Trophoblast cell (in vitro differentiated cells and primary cell): ENCODE measurements at regions not wholly inside any gene's neighbourhood (a gene's known extent, or its start where the extent isn't known, plus 50 kb on each side); places are given as distances from the start of the nearest gene placed in this dataset.

Source experiments
- DNase-seq, 2 donors: peaks; one replicate each; pipeline ENCODE4 v3.0.0-alpha.2; 2016
- H2AFZ ChIP-seq: 2 replicates; pipeline ENCODE4 v1.6.1; 2013; ENCODE audit warnings: low read length, moderate library complexity, mild to moderate bottlenecking; ENCODE audit not compliant: insufficient read depth, poor library complexity
- H2AK5ac ChIP-seq: 2 replicates; pipeline ENCODE4 v1.6.1; 2013; ENCODE audit warnings: mild to moderate bottlenecking, low read length
- H2BK120ac ChIP-seq: 2 replicates; pipeline ENCODE4 v1.6.1; 2013; ENCODE audit warnings: low read length, mild to moderate bottlenecking, moderate library complexity; ENCODE audit not compliant: insufficient read depth, poor library complexity
- H2BK12ac ChIP-seq: 2 replicates; pipeline ENCODE4 v1.6.1; 2013; ENCODE audit warnings: mild to moderate bottlenecking, low read length, moderate library complexity
- H2BK5ac ChIP-seq: 2 replicates; pipeline ENCODE4 v1.6.1; 2013; ENCODE audit warnings: low read length, low read depth, moderate library complexity, mild to moderate bottlenecking; ENCODE audit not compliant: poor library complexity
- H3K14ac ChIP-seq: 2 replicates; pipeline ENCODE4 v1.6.1; 2013; ENCODE audit warnings: mild to moderate bottlenecking, low read length
- H3K18ac ChIP-seq: 2 replicates; pipeline ENCODE4 v1.6.1; 2013; ENCODE audit warnings: mild to moderate bottlenecking, low read length
- H3K23ac ChIP-seq: 2 replicates; pipeline ENCODE4 v1.6.1; 2013; ENCODE audit warnings: low read length
- H3K27ac ChIP-seq: 2 replicates; pipeline ENCODE4 v1.5.1; 2013; ENCODE audit warnings: low read depth, mild to moderate bottlenecking, inconsistent platforms, low read length, moderate library complexity
- H3K27me3 ChIP-seq: 2 replicates; pipeline ENCODE4 v1.6.1; 2013; ENCODE audit warnings: inconsistent platforms, mild to moderate bottlenecking, low read length, moderate library complexity; ENCODE audit not compliant: insufficient read depth
- H3K36me3 ChIP-seq, 2 experiments: 1 replicate in 1 of 2; 2 replicates in 1 of 2; pipeline ENCODE4 v1.6.1; 2013; ENCODE audit warnings: low read length in 2 of 2, mild to moderate bottlenecking in 2 of 2, moderate library complexity in 1 of 2; ENCODE audit not compliant: insufficient read depth in 2 of 2, control insufficient read depth in 1 of 2
- H3K4ac ChIP-seq: 2 replicates; pipeline ENCODE4 v1.6.1; 2013; ENCODE audit warnings: low read depth, mild to moderate bottlenecking, low read length, moderate library complexity
- H3K4me1 ChIP-seq, 2 experiments: 1 replicate in 1 of 2; 2 replicates in 1 of 2; pipeline ENCODE4 v1.6.1; 2013; ENCODE audit warnings: low read length in 2 of 2, mild to moderate bottlenecking in 2 of 2, moderate library complexity in 1 of 2; ENCODE audit not compliant: insufficient read depth in 2 of 2, control insufficient read depth in 1 of 2
- H3K4me2 ChIP-seq: 2 replicates; pipeline ENCODE4 v1.6.1; 2013; ENCODE audit warnings: inconsistent platforms, mild to moderate bottlenecking, low read length, moderate library complexity
- H3K4me3 ChIP-seq: 2 replicates; pipeline ENCODE4 v1.5.1; 2013; ENCODE audit warnings: mild to moderate bottlenecking, low read depth, low read length, inconsistent platforms
- H3K79me1 ChIP-seq: one replicate; pipeline ENCODE4 v1.6.1; 2013; ENCODE audit warnings: low read length
- H3K79me2 ChIP-seq: 2 replicates; pipeline ENCODE4 v1.6.1; 2013; ENCODE audit warnings: low read length, mild to moderate bottlenecking; ENCODE audit not compliant: control insufficient read depth, insufficient read depth, poor library complexity
- H3K9ac ChIP-seq: 2 replicates; pipeline ENCODE4 v1.6.1; 2013; ENCODE audit warnings: mild to moderate bottlenecking, low read length
- H3K9me3 ChIP-seq: 2 replicates; pipeline ENCODE4 v1.6.1; 2013; ENCODE audit warnings: low read depth, mild to moderate bottlenecking, control low read depth, inconsistent platforms, low read length; ENCODE audit not compliant: insufficient read depth
- H4K12ac ChIP-seq: 2 replicates; pipeline ENCODE4 v1.6.1; 2013; ENCODE audit warnings: low read depth, mild to moderate bottlenecking, low read length, moderate library complexity
- H4K8ac ChIP-seq: 2 replicates; pipeline ENCODE4 v1.6.1; 2013; ENCODE audit warnings: low read depth, mild to moderate bottlenecking, low read length, moderate library complexity
- H4K91ac ChIP-seq: one replicate; pipeline ENCODE4 v1.6.1; 2013; ENCODE audit warnings: low read depth, mild to moderate bottlenecking, low read length, moderate library complexity
- WGBS: extraction: QIAGEN DNeasy Blood & Tissue Kit; methylation state at CpG from one replicate; pipeline ENCODE4 v1.1.7; 2013; ENCODE audit warnings: missing lambda C conversion rate; ENCODE audit not compliant: insufficient read length, insufficient coverage; ENCODE audit errors: extremely low coverage; 5-methylcytosine and 5-hydroxymethylcytosine counted together

DNA sequence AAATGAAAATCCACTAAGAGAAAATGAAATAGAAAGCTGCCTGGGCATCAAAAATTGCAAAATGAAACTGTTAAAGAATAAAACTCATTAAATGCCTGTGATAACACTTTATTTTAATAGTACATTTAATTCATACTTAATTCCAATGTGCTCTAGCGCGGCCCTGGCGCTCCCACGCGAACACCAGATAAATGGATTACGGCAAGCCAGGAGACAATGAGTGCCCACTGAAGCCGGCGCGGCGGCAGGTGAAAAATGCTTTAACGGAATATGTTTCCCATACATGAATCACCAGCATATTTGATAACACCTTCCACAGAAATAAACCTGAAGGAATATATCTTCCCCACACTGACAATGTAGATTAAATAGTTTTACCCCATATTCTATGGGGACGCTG lies 245.5 kb downstream of the RBFOX3 start:
- H3K9me3 ChIP-seq, result peaks cover 2% of the 10 kb centered on the region
- no peak overlapping the region for H3K9ac ChIP-seq
- H3K4me1 ChIP-seq, result no peaks in the 10 kb centered on the region
- no peaks in the 10 kb centered on the region for H3K79me2 ChIP-seq
- no peaks in the 10 kb centered on the region for H3K79me1 ChIP-seq
- H4K91ac ChIP-seq, result no peak overlapping the region
- H3K4ac ChIP-seq, result no peak overlapping the region
- H3K18ac ChIP-seq, result no peak overlapping the region
- no peak overlapping the region for H3K14ac ChIP-seq
- H3K36me3 ChIP-seq, result no peaks in the 10 kb centered on the region
- H4K8ac ChIP-seq, result no peak overlapping the region
- no peak overlapping the region for H3K4me2 ChIP-seq
- H3K4me3 ChIP-seq, result no peak overlapping the region
- no peak overlapping the region for H4K12ac ChIP-seq
- no peak overlapping the region for H2BK120ac ChIP-seq
- no peak for DNase-seq
- no peak overlapping the region for H3K27ac ChIP-seq
- H2BK12ac ChIP-seq, result no peak overlapping the region
- no peak overlapping the region for H3K23ac ChIP-seq
- no peaks in the 10 kb centered on the region for H3K27me3 ChIP-seq
- no peak overlapping the region for H2AFZ ChIP-seq
- H2AK5ac ChIP-seq, result no peak overlapping the region
- H2BK5ac ChIP-seq, result no peak overlapping the region
- no CpG with 5 or more reads among the region's 12 CpGs for WGBS

DNA sequence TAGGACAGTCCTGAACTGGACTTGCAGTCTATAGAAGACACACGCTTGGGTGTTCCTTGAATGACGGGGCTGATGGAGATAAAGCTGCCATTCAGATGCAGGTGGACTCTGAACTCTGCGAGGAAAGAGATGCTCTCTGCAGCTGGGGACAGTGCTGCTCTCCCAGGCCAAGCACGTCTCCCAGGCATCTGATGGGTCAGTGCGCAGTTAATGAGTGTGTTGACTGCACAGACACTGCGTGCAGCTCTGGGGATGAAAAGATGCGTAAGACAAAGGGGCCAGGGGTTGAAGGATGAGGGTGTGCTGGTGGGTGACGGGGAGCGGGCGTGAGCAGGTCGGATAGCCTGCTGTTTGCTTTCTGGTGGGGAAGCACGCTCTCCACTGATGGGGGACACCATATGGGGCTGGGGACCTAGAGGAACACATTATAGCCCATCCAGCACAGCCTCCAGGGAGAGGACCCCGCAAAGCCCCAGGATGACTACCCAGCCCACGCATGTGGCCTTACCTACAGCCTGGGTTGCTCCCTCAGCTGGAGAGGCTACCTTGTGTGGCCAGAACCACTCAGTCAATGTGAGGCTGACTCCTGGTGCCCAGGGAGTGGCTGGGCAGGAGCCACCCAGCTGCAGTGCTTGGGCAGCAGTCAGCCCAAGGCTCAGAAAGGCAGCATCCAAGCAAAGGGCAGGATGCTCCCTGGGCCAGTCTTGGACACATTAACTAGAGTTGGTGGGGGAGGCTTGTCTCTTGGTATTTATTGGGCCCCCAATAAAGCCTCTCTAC lies 246.3 kb downstream of the RBFOX3 start:
- H2BK12ac ChIP-seq, result no peak overlapping the region
- H3K9me3 ChIP-seq, result peaks cover 2% of the 10 kb centered on the region
- no peak overlapping the region for H3K18ac ChIP-seq
- WGBS, result no CpG with 5 or more reads among the region's 14 CpGs
- no peak overlapping the region for H3K23ac ChIP-seq
- H4K12ac ChIP-seq, result no peak overlapping the region
- H3K9ac ChIP-seq, result no peak overlapping the region
- no peak overlapping the region for H3K4me2 ChIP-seq
- no peak overlapping the region for H4K8ac ChIP-seq
- H2BK5ac ChIP-seq, result no peak overlapping the region
- H3K4me1 ChIP-seq, result no peaks in the 10 kb centered on the region
- DNase-seq, result no peak
- no peaks in the 10 kb centered on the region for H3K79me2 ChIP-seq
- no peak overlapping the region for H3K4ac ChIP-seq
- no peaks in the 10 kb centered on the region for H3K79me1 ChIP-seq
- no peaks in the 10 kb centered on the region for H3K36me3 ChIP-seq
- no peak overlapping the region for H3K4me3 ChIP-seq
- H4K91ac ChIP-seq, result no peak overlapping the region
- no peak overlapping the region for H3K14ac ChIP-seq
- H3K27me3 ChIP-seq, result no peaks in the 10 kb centered on the region
- H3K27ac ChIP-seq, result no peak overlapping the region
- H2AK5ac ChIP-seq, result no peak overlapping the region
- no peak overlapping the region for H2AFZ ChIP-seq
- no peak overlapping the region for H2BK120ac ChIP-seq

DNA sequence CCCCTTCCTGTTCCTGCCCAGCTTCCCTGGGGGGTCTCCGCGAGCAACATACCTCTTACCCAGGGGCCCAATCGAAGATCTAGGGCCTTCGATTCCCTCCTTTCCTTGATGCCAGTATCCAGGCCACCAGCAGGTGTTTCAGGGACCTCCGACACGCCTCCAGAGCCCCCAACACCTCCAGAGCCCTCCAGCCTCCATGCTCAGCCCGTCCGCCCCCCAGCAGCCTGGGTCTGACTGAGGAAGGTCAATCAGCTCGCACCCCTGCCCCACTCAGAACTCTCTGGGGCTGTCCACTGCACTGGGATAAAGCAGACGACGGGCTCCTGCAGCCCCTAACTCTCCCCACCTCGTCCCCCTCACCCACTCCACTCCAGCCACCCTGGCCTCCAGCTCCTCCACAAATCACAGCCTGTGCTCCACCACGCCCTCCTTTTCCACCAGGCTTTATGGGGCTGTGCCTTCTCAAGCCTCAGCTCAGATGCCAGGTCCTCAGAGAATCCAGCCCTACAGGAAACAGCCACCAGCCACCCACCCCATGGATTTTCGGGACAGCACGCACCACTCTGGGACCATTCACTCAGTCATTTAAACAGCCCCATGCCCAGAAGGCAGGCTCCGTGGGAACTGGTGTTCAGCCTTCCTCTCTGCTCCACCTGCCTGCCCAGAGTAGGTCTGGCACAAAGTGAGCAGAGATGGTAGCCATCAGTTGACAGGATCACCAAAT lies 247.1 kb downstream of the RBFOX3 start:
- Histone ChIP-seq H3K4ac (no peak overlapping the region), H2BK120ac (no peak overlapping the region), H3K36me3 (no peaks in the 10 kb centered on the region), H3K4me2 (no peak overlapping the region), H3K27me3 (no peaks in the 10 kb centered on the region), H4K8ac (no peak overlapping the region), H3K9me3 (peaks cover 2% of the 10 kb centered on the region), H4K12ac (no peak overlapping the region), H3K9ac (no peak overlapping the region), H3K4me1 (no peaks in the 10 kb centered on the region), H4K91ac (no peak overlapping the region), H2AFZ (no peak overlapping the region), H3K79me1 (no peaks in the 10 kb centered on the region), H3K23ac (no peak overlapping the region), H3K4me3 (no peak overlapping the region), H3K18ac (no peak overlapping the region), H3K79me2 (no peaks in the 10 kb centered on the region), H2BK5ac (no peak overlapping the region), H2BK12ac (no peak overlapping the region), H3K14ac (no peak overlapping the region), H3K27ac (no peak overlapping the region), H2AK5ac (no peak overlapping the region)
- no CpG with 5 or more reads among the region's 16 CpGs for WGBS
- DNase-seq, result no peak

DNA sequence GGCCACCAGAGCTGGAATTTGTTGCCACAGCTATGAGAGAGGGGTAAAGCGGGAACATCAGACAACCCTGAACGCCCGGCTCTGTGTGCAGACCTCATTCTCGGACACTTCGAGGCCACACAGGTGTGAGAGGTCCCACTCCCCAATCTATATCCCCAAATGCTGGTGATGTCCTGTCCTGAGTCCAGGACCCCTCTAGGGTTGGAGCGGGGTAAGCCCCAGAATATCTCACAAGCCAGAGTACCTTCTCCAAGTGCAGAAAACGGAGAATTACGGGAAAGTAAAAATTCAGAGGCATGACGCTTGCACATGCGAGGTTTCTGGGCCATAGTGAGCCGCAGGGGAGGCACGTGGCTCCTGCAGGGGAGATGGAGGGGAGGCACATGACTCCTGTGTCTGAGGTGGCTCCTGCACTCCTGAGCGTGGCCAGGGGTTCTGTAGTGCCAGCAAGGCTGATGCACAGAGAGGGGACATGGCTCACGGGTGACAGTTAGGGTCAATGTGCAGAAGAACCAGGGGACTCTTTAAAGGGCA lies 248.0 kb downstream of the RBFOX3 start:
- Histone ChIP-seq H4K91ac (no peak overlapping the region), H3K4me1 (no peaks in the 10 kb centered on the region), H3K79me2 (no peaks in the 10 kb centered on the region), H3K9ac (no peak overlapping the region), H2BK120ac (no peak overlapping the region), H3K4me3 (no peak overlapping the region), H3K18ac (no peak overlapping the region), H2AK5ac (no peak overlapping the region), H3K23ac (no peak overlapping the region), H3K27me3 (no peaks in the 10 kb centered on the region), H2AFZ (no peak overlapping the region), H3K4ac (no peak overlapping the region), H2BK12ac (no peak overlapping the region), H2BK5ac (no peak overlapping the region), H4K12ac (no peak overlapping the region), H4K8ac (no peak overlapping the region), H3K27ac (no peak overlapping the region), H3K14ac (no peak overlapping the region), H3K9me3 (peaks cover 2% of the 10 kb centered on the region), H3K79me1 (no peaks in the 10 kb centered on the region), H3K4me2 (no peak overlapping the region), H3K36me3 (no peaks in the 10 kb centered on the region)
- no peak for DNase-seq
- WGBS, result no CpG with 5 or more reads among the region's 14 CpGs
